HG03196 (cell line): ENCODE measurements at regions not wholly inside any gene's neighbourhood (a gene's known extent, or its start where the extent isn't known, plus 50 kb on each side); places are given as distances from the start of the nearest gene placed in this dataset.

Experiments used
- ATAC-seq: cut with Tn5 transposase; IDR thresholded peaks from one replicate; pipeline ENCODE4 v1.9.1; 2021; ENCODE audit not compliant: unreplicated experiment

- ATAC-seq = no peak
These were observed 1004.0 kb downstream of the ADGRL3 start for GRCh38 chr4:62204136-62204535.

GRCh38 chr4:62199291-62199810, 999.2 kb downstream of the ADGRL3 start:
- ATAC-seq = no peak

- ATAC-seq = no peak
These were observed 996.2 kb downstream of the ADGRL3 start for GRCh38 chr4:62196338-62196737.

- no peak for ATAC-seq
These were observed 994.2 kb downstream of the ADGRL3 start for GRCh38 chr4:62194342-62194741.

GRCh38 chr4:62193761-62194160, 993.6 kb downstream of the ADGRL3 start:
- ATAC-seq = no peak

- no peak for ATAC-seq
These were observed 991.5 kb downstream of the ADGRL3 start for GRCh38 chr4:62191451-62192240.

- ATAC-seq = no peak
These were observed 970.1 kb downstream of the ADGRL3 start for GRCh38 chr4:62170235-62170634.

- ATAC-seq = no peak
These were observed 968.6 kb downstream of the ADGRL3 start for GRCh38 chr4:62168681-62169080.

GRCh38 chr4:62162606-62163005, 962.5 kb downstream of the ADGRL3 start:
- ATAC-seq = no peak

GRCh38 chr4:62161446-62161845, 961.3 kb downstream of the ADGRL3 start:
- ATAC-seq = no peak

GRCh38 chr4:62159876-62160275, 959.8 kb downstream of the ADGRL3 start:
- no peak for ATAC-seq

- ATAC-seq = no peak
These were observed 959.2 kb downstream of the ADGRL3 start for GRCh38 chr4:62159306-62159705.

GRCh38 chr4:62156205-62156604, 956.1 kb downstream of the ADGRL3 start:
- no peak for ATAC-seq

- no peak for ATAC-seq
These were observed 945.1 kb downstream of the ADGRL3 start for GRCh38 chr4:62145276-62145675.

GRCh38 chr4:62144431-62144830, 944.3 kb downstream of the ADGRL3 start:
- ATAC-seq = no peak

- no peak for ATAC-seq
These were observed 935.5 kb downstream of the ADGRL3 start for GRCh38 chr4:62135565-62136156.

- no peak for ATAC-seq
These were observed 933.9 kb downstream of the ADGRL3 start for GRCh38 chr4:62133977-62134376.

GRCh38 chr4:62133101-62133897, 933.2 kb downstream of the ADGRL3 start:
- ATAC-seq = no peak

- ATAC-seq = no peak
These were observed 930.9 kb downstream of the ADGRL3 start for GRCh38 chr4:62131049-62131448.

- ATAC-seq = no peak
These were observed 930.5 kb downstream of the ADGRL3 start for GRCh38 chr4:62130637-62131036.

GRCh38 chr4:62130230-62130629, 930.1 kb downstream of the ADGRL3 start:
- ATAC-seq = no peak
